22Rv1 (cell line): ENCODE measurements at regions not wholly inside any gene's neighbourhood (a gene's known extent, or its start where the extent isn't known, plus 50 kb on each side); places are given as distances from the start of the nearest gene placed in this dataset.

Experiments
- ZFX ChIP-seq: fragments of 450-650 bp; IDR thresholded peaks from 2 replicates; pipeline ENCODE4 v1.6.1; 2017; ENCODE audit warnings: antibody characterized with exemption, borderline replicate concordance
- TF ChIP-seq, protein P1 (sequence below): fragments of 450-650 bp; IDR thresholded peaks from 2 replicates; pipeline ENCODE4 v1.5.1; 2017; ENCODE audit warnings: mild to moderate bottlenecking

DNA sequence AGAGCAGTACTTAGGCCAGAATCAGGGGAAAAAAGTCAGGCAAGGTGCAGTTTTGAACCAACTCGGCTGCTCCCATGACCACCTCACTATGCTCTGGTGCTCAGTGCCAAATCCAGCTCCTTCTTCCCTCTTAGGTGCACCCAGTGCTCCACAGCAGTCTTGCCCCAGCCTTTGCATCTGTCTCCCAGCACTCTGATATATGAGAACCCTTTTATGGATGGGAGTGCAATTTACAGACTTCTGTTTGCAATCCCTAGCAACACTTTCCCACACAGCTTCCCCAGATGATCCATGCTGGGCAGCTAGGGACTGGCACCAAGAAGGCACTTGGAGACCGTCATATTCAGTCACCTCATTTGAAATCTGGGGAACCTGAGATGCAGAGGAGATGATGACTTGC, 267.9 kb upstream of the CCL2 start:
- TF ChIP-seq, protein P1, sequence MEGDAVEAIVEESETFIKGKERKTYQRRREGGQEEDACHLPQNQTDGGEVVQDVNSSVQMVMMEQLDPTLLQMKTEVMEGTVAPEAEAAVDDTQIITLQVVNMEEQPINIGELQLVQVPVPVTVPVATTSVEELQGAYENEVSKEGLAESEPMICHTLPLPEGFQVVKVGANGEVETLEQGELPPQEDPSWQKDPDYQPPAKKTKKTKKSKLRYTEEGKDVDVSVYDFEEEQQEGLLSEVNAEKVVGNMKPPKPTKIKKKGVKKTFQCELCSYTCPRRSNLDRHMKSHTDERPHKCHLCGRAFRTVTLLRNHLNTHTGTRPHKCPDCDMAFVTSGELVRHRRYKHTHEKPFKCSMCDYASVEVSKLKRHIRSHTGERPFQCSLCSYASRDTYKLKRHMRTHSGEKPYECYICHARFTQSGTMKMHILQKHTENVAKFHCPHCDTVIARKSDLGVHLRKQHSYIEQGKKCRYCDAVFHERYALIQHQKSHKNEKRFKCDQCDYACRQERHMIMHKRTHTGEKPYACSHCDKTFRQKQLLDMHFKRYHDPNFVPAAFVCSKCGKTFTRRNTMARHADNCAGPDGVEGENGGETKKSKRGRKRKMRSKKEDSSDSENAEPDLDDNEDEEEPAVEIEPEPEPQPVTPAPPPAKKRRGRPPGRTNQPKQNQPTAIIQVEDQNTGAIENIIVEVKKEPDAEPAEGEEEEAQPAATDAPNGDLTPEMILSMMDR, result no peak
- no peak for TF ChIP-seq ZFX
